SU-DHL-6 (cell line): ENCODE measurements at regions not wholly inside any gene's neighbourhood (a gene's known extent, or its start where the extent isn't known, plus 50 kb on each side); places are given as distances from the start of the nearest gene placed in this dataset.

Source experiments
- EZH2phosphoT487 ChIP-seq: fragments of 200-600 bp; sonication (generic), shearing (Covaris generic); conservative IDR thresholded peaks from 2 replicates; pipeline ENCODE4 v1.6.1; 2018; ENCODE audit warnings: mild to moderate bottlenecking, antibody characterized with exemption, low read length, moderate library complexity, mixed read lengths
- TF ChIP-seq, protein P1 (sequence below): fragments of 200-600 bp; sonication (generic); IDR thresholded peaks from one replicate; pipeline ENCODE4 v1.5.1; 2017; ENCODE audit warnings: antibody characterized with exemption, mild to moderate bottlenecking, low read length, moderate library complexity; ENCODE audit not compliant: insufficient read depth, poor library complexity, severe bottlenecking

DNA sequence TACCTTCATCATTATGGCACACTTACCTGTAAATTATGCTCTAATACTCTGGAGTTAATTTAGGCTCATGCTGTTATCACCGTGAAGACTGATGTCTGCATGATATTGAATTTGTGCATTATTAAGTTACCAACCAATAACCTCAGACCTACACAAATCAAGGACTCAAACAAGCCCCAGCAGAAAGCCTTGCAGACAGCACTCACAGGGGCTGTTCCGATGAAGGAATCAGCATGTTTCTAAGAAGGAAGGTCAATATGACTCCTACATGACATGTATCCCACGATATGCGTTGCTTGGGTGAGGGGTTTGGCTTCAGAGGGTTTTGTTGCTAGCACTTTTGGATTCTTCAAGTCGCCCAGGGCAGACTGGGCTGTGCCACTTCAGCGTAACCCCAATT is 1071.2 kb upstream of the SLC10A2 start:
- TF ChIP-seq, protein P1, sequence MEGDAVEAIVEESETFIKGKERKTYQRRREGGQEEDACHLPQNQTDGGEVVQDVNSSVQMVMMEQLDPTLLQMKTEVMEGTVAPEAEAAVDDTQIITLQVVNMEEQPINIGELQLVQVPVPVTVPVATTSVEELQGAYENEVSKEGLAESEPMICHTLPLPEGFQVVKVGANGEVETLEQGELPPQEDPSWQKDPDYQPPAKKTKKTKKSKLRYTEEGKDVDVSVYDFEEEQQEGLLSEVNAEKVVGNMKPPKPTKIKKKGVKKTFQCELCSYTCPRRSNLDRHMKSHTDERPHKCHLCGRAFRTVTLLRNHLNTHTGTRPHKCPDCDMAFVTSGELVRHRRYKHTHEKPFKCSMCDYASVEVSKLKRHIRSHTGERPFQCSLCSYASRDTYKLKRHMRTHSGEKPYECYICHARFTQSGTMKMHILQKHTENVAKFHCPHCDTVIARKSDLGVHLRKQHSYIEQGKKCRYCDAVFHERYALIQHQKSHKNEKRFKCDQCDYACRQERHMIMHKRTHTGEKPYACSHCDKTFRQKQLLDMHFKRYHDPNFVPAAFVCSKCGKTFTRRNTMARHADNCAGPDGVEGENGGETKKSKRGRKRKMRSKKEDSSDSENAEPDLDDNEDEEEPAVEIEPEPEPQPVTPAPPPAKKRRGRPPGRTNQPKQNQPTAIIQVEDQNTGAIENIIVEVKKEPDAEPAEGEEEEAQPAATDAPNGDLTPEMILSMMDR, result no peak
- TF ChIP-seq EZH2phosphoT487, result no peak
